Ishikawa (cell line): ENCODE measurements at regions not wholly inside any gene's neighbourhood (a gene's known extent, or its start where the extent isn't known, plus 50 kb on each side); places are given as distances from the start of the nearest gene placed in this dataset.

ENCODE experiments used
- CEBPB ChIP-seq: IDR thresholded peaks from 2 replicates; pipeline ENCODE4 v1.6.1; 2012
- CREB1 ChIP-seq: IDR thresholded peaks from 2 replicates; pipeline ENCODE4 v1.6.1; 2012; ENCODE audit warnings: low read depth
- EGR1 ChIP-seq: IDR thresholded peaks from 2 replicates; pipeline ENCODE4 v1.6.1; 2012
- EP300 ChIP-seq: IDR thresholded peaks from 2 replicates; pipeline ENCODE4 v1.6.1; 2012; ENCODE audit warnings: borderline replicate concordance
- FOXM1 ChIP-seq: IDR thresholded peaks from 2 replicates; pipeline ENCODE4 v1.6.1; 2012; ENCODE audit warnings: low read depth, borderline replicate concordance
- NFIC ChIP-seq: IDR thresholded peaks from 2 replicates; pipeline ENCODE4 v1.6.1; 2012
- RAD21 ChIP-seq: IDR thresholded peaks from 2 replicates; pipeline ENCODE4 v1.6.1; 2012; ENCODE audit warnings: low read depth
- REST ChIP-seq: IDR thresholded peaks from 2 replicates; pipeline ENCODE4 v1.6.1; 2012; ENCODE audit warnings: low read depth, mild to moderate bottlenecking
- TAF1 ChIP-seq: IDR thresholded peaks from 2 replicates; pipeline ENCODE4 v1.6.1; 2012; ENCODE audit warnings: low read depth, mild to moderate bottlenecking
- TCF12 ChIP-seq: IDR thresholded peaks from 2 replicates; pipeline ENCODE4 v1.6.1; 2012; ENCODE audit warnings: low read depth
- YY1 ChIP-seq: IDR thresholded peaks from 2 replicates; pipeline ENCODE4 v1.6.1; 2012; ENCODE audit warnings: low read depth
- ZBTB7A ChIP-seq: IDR thresholded peaks from 2 replicates; pipeline ENCODE4 v1.6.1; 2012; ENCODE audit warnings: low read depth
- TF ChIP-seq, protein P1 (sequence below): IDR thresholded peaks from 2 replicates; pipeline ENCODE4 v1.6.1; 2012
- TF ChIP-seq, protein P2 (sequence below): IDR thresholded peaks from 2 replicates; pipeline ENCODE4 v1.6.1; 2012

- TF ChIP-seq EP300 = no peak
- TF ChIP-seq, protein P1, sequence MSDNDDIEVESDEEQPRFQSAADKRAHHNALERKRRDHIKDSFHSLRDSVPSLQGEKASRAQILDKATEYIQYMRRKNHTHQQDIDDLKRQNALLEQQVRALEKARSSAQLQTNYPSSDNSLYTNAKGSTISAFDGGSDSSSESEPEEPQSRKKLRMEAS = no peak
- no peak for TF ChIP-seq YY1
- no peak for TF ChIP-seq NFIC
- no peak for TF ChIP-seq TCF12
- no peak for TF ChIP-seq CEBPB
- no peak for TF ChIP-seq RAD21
- TF ChIP-seq TAF1 = no peak
- TF ChIP-seq CREB1 = no peak
- no peak for TF ChIP-seq FOXM1
- TF ChIP-seq REST = no peak
- no peak for TF ChIP-seq ZBTB7A
- TF ChIP-seq, protein P2, sequence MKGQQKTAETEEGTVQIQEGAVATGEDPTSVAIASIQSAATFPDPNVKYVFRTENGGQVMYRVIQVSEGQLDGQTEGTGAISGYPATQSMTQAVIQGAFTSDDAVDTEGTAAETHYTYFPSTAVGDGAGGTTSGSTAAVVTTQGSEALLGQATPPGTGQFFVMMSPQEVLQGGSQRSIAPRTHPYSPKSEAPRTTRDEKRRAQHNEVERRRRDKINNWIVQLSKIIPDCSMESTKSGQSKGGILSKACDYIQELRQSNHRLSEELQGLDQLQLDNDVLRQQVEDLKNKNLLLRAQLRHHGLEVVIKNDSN = no peak
- TF ChIP-seq EGR1 = no peak
These were observed 97.8 kb upstream of the MED13 start for GRCh38 chr17:62162898-62163297.
